ENCODE measurements at regions not wholly inside any gene's neighbourhood (a gene's known extent, or its start where the extent isn't known, plus 50 kb on each side); places are given as distances from the start of the nearest gene placed in this dataset.

- Histone ChIP-seq H3K4me3 (no peak overlapping the region), H3K4me1 (no peaks in the 10 kb centered on the region), H3K27ac (no peak overlapping the region), H3K9me3 (0 out of 3 replicates have a peak, but pooled peaks cover 5% of the 10 kb centered on the region), H3K4me2 (no peak overlapping the region)
- DNase-seq (ENCODE audit: low read depth in 1 of 2, low spot score in 1 of 2) (no peak), ATAC-seq (no peak), FAIRE-seq (no peak)
- TF ChIP-seq ZFP36 (IDR thresholded peaks at IDR 0.05; ENCODE audit: borderline replicate concordance, partially characterized antibody) (no peak), SMC3 (IDR thresholded peaks at IDR 0.05) (no peak), HDAC2 (IDR thresholded peaks at IDR 0.05) (no peak), CHD4 (IDR thresholded peaks at IDR 0.05; ENCODE audit: borderline replicate concordance) (no peak), REST (IDR thresholded peaks at IDR 0.05) (no peak), ZC3H11A (IDR thresholded peaks at IDR 0.05) (no peak), SREBF2 (IDR thresholded peaks at IDR 0.05) (no peak), RAD21 (conservative IDR thresholded peaks at IDR 0.05 in 1 of 2, IDR thresholded peaks at IDR 0.05 in 1 of 2) (no peak)
- TF ChIP-seq, protein P1, sequence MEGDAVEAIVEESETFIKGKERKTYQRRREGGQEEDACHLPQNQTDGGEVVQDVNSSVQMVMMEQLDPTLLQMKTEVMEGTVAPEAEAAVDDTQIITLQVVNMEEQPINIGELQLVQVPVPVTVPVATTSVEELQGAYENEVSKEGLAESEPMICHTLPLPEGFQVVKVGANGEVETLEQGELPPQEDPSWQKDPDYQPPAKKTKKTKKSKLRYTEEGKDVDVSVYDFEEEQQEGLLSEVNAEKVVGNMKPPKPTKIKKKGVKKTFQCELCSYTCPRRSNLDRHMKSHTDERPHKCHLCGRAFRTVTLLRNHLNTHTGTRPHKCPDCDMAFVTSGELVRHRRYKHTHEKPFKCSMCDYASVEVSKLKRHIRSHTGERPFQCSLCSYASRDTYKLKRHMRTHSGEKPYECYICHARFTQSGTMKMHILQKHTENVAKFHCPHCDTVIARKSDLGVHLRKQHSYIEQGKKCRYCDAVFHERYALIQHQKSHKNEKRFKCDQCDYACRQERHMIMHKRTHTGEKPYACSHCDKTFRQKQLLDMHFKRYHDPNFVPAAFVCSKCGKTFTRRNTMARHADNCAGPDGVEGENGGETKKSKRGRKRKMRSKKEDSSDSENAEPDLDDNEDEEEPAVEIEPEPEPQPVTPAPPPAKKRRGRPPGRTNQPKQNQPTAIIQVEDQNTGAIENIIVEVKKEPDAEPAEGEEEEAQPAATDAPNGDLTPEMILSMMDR (IDR thresholded peaks at IDR 0.05) = no peak
- TF ChIP-seq, protein P2, sequence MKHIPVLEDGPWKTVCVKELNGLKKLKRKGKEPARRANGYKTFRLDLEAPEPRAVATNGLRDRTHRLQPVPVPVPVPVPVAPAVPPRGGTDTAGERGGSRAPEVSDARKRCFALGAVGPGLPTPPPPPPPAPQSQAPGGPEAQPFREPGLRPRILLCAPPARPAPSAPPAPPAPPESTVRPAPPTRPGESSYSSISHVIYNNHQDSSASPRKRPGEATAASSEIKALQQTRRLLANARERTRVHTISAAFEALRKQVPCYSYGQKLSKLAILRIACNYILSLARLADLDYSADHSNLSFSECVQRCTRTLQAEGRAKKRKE (CRISPR knock-in tag; IDR thresholded peaks at IDR 0.05; ENCODE audit: low read depth) = no peak
- 11% methylated on average over 8 of the region's 8 CpGs for WGBS (ENCODE audit: missing lambda C conversion rate)
- ChIA-PET CTCF (no interaction called here), POLR2A (no interaction called here)
Measured at GRCh38 chr16:54696522-54696921, 234.1 kb upstream of the IRX5 start.

GRCh38 chr16:54694651-54695050, 236.0 kb upstream of the IRX5 start:
- DNase-seq (ENCODE audit: low read depth in 1 of 2, low spot score in 1 of 2) = no peak
- POLR2A ChIA-PET = no interaction called here
- no peaks in the 10 kb centered on the region for H3K4me1 ChIP-seq
- FAIRE-seq = no peak
- H3K9me3 ChIP-seq = no peaks in the 10 kb centered on the region
- no peak for TF ChIP-seq RARB (CRISPR knock-in tag; IDR thresholded peaks at IDR 0.05)
- TF ChIP-seq ESRRA (IDR thresholded peaks at IDR 0.05; ENCODE audit: borderline replicate concordance, low read length) = no peak
- no peak for TF ChIP-seq ZSCAN20 (CRISPR knock-in tag; IDR thresholded peaks at IDR 0.05)
- no peak for TF ChIP-seq NFE2L2 (conservative IDR thresholded peaks at IDR 0.05; ENCODE audit: low read length)
- TF ChIP-seq EHF (CRISPR knock-in tag; IDR thresholded peaks at IDR 0.05) = no peak
- no peak for TF ChIP-seq GATA3 (IDR thresholded peaks at IDR 0.05; ENCODE audit: borderline replicate concordance)
- no peak for TF ChIP-seq KDM1A (IDR thresholded peaks at IDR 0.05; ENCODE audit: low read depth)
- no peak for TF ChIP-seq KDM5A (IDR thresholded peaks at IDR 0.05)
- no peak for TF ChIP-seq PBX3 (IDR thresholded peaks at IDR 0.05)
- no peak for TF ChIP-seq NR3C1 (IDR thresholded peaks at IDR 0.05)
- no peak overlapping the region for H3K4me2 ChIP-seq
- CTCF ChIA-PET = interaction anchor here (0.8 kb wide), 1 partner anchor 14 kb away, joined by 3 read pairs; no protein-coding TSS in a partner anchor
- H3K27ac ChIP-seq = no peak overlapping the region
- H3K4me3 ChIP-seq = no peak overlapping the region
- no peak for ATAC-seq
- 10% methylated on average over 2 of the region's 2 CpGs for WGBS (ENCODE audit: missing lambda C conversion rate)

Measured in A549 (cell line).